ENCODE measurements at regions not wholly inside any gene's neighbourhood (a gene's known extent, or its start where the extent isn't known, plus 50 kb on each side); places are given as distances from the start of the nearest gene placed in this dataset.

DNA sequence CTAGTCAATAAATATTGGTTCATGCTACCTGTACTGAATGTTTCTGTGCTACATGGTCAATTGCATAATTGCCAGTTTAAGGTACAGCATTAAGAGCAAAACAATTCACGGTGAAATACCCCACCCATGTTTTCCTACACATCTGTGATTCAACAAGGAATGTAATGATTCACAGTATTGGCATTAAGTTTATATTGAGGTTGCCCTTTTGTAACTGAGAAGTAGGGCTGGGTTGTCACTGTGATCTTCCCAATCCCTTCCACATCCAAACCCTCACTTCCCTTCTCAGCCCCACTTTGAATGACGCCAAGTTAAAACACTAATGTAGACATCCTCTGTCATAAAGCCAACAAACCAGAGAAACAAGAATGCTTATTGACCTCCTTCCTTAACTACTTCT is 112.0 kb upstream of the TJP1 start:
- DNase-seq = peak; percentile 63
- H3K9me3 ChIP-seq = no peaks in the 10 kb centered on the region
- H3K4me3 ChIP-seq = no peak overlapping the region
- H3K36me3 ChIP-seq = no peaks in the 10 kb centered on the region
- H3K27me3 ChIP-seq = no peaks in the 10 kb centered on the region

- no peak for DNase-seq
- peaks cover 2% of the 10 kb centered on the region; the same call in 1 of the 2 replicates for H3K9me3 ChIP-seq
- 0 out of 2 replicates have a peak, but pooled peaks cover 2% of the 10 kb centered on the region for H3K36me3 ChIP-seq
Observed at GRCh38 chr15:29933042-29933803, 111.0 kb upstream of the TJP1 start.

GRCh38 chr15:29926083-29926388 is 103.8 kb upstream of the TJP1 start:
- H3K4me3 ChIP-seq = no peak overlapping the region
- DNase-seq = no peak
- H3K9me3 ChIP-seq = peaks cover 2% of the 10 kb centered on the region; the same call in 1 of the 2 replicates
- H3K36me3 ChIP-seq = peaks cover 5% of the 10 kb centered on the region; the same call in 1 of the 2 replicates
- no peaks in the 10 kb centered on the region for H3K27me3 ChIP-seq

More at GRCh38 chr15:29933042-29933803, 111.0 kb upstream of the TJP1 start:
- Histone ChIP-seq H3K27me3 (no peaks in the 10 kb centered on the region), H3K4me3 (no peak overlapping the region)

GRCh38 chr15:29925227-29926082 is 103.2 kb upstream of the TJP1 start:
- H3K4me3 ChIP-seq = no peak overlapping the region
- H3K27me3 ChIP-seq = no peaks in the 10 kb centered on the region
- H3K36me3 ChIP-seq = peaks cover 5% of the 10 kb centered on the region; the same call in 1 of the 2 replicates
- H3K9me3 ChIP-seq = peaks cover 2% of the 10 kb centered on the region; the same call in 1 of the 2 replicates
- DNase-seq = peak; percentile 60

DNA sequence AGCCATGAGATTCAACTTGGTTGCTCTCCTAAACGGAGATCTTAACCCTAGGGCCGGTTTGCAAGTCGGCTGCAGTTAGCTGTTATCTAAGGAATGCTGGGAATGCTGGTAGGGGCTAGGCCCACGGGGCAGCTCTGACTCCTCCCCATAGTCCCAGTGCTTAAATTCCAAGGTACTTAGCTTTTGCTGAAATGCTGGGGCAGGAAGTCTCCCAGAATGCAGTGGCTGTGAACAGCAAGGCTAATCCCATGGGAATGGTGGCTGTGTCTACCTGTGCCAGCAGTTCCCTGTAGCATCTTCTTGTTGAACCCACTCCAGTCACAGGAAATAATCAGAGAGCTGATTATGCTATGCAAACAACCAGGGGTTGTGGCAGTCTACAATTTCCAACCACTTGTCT is 102.5 kb upstream of the TJP1 start:
- Histone ChIP-seq H3K4me3 (no peak overlapping the region), H3K27me3 (no peaks in the 10 kb centered on the region), H3K36me3 (peaks cover 5% of the 10 kb centered on the region; the same call in 1 of the 2 replicates), H3K9me3 (peaks cover 2% of the 10 kb centered on the region; the same call in 1 of the 2 replicates)
- DNase-seq = peak; percentile 33

GRCh38 chr15:29922191-29922590 is 99.9 kb upstream of the TJP1 start:
- no peak for DNase-seq

DNA sequence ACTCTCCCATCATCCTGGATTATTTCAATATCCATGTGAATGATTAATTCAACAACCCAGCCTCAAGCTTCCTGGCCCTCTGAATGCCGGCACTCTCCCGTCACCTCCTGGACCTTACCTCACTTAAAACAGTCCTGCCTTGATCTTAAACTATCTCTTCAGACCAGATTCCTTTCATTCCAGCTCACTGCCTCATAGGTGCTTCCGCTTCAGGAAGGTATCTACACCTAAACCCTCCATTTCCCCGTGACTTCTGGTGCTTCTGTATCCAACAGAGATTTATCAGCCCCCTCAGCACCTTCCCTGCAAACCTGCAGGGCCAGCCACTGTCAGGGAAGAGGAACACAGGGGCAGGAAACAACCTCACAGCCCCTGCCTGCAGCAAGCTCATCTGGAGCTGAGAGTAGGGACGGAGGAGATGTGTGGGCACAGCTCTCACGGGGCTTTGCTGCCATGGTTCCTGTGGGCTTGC is 98.9 kb upstream of the TJP1 start:
- DNase-seq = no peak
- no peaks in the 10 kb centered on the region for H3K27me3 ChIP-seq
- H3K9me3 ChIP-seq = no peaks in the 10 kb centered on the region
- H3K4me3 ChIP-seq = no peak overlapping the region
- H3K36me3 ChIP-seq = peaks cover 3% of the 10 kb centered on the region; the same call in 1 of the 2 replicates

More at GRCh38 chr15:29922191-29922590, 99.9 kb upstream of the TJP1 start:
- H3K27me3 ChIP-seq = no peaks in the 10 kb centered on the region
- H3K36me3 ChIP-seq = peaks cover 3% of the 10 kb centered on the region; the same call in 1 of the 2 replicates
- no peaks in the 10 kb centered on the region for H3K9me3 ChIP-seq
- no peak overlapping the region for H3K4me3 ChIP-seq

GRCh38 chr15:29920515-29920914 is 98.2 kb upstream of the TJP1 start:
- Histone ChIP-seq H3K9me3 (no peaks in the 10 kb centered on the region), H3K36me3 (peaks cover under 1% of the 10 kb centered on the region; the same call in 1 of the 2 replicates), H3K27me3 (no peaks in the 10 kb centered on the region), H3K4me3 (no peak overlapping the region)
- DNase-seq = no peak

DNA sequence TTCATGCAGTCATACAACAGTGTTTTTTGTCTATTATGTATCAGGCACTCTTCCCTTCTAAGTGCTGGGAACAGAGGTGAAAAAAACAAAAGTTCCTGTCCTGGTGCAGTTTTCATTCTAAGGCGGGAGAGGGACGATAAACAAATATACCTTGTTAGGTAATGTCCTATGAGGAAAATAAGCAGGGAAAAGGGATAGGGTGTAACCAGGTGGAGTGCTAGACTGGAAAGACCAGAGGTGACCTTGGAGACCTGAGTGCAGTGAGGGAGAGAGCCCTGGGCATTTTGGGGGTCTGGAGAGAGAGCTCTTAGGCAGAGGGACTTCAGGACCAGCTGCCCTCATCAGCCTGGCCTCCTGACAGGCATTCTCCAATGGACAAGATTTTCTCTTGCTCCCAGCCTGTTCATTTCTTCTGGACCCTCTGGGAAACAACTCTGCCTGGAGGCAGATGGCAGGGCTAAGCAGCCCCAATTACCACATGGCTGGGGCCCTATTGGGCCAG is 97.2 kb upstream of the TJP1 start:
- DNase-seq = no peak
- Histone ChIP-seq H3K4me3 (no peak overlapping the region), H3K36me3 (no peaks in the 10 kb centered on the region), H3K9me3 (no peaks in the 10 kb centered on the region), H3K27me3 (no peaks in the 10 kb centered on the region)

DNA sequence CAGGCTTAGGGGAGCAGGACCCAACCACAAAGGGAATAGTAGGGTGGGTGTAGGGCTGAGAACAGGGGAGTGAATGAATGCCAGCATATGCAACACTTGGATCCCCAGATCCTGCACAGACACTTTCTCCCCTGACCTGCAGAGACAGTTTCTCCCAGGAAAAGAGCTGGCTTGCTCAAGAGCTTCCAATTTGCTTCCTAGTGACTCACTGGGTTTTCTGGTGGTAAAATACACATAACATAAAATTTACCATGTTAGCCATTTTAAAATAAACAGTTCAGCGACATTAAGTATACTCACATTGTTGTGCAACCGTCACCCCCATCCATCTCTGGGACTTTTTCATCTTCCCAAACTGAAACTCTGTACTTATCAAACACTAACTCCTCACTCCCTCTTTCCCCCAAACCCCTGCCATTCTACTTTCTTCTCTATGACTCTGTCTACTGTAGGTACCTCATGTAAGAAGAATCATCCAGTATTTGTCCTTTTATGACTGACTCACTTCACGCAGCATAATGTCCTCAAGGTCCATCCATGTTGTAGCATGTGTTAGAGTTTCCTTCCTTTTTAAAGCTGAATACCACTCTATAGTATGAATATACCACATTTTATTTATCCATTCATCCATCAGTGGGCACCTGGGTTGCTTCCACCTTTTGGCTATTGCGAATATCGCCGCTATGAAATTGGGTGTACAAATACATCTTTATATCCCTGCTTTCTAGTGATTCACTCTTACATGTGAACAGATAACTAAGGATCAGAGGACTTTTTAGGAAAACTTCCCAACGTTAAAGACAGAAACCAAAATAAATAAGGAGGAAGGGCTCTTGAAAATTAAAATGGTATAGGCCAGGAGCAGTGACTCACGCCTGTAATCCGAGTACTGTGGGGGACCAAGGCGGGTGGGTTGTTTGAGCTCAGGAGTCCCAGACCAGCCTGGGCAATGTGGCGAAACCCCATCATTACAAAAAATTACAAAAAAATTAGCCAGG is 95.6 kb upstream of the TJP1 start:
- DNase-seq = no peak
- Histone ChIP-seq H3K4me3 (no peak overlapping the region), H3K9me3 (no peaks in the 10 kb centered on the region), H3K36me3 (no peaks in the 10 kb centered on the region), H3K27me3 (no peaks in the 10 kb centered on the region)

- no peaks in the 10 kb centered on the region for H3K27me3 ChIP-seq
- no peaks in the 10 kb centered on the region for H3K36me3 ChIP-seq
- H3K4me3 ChIP-seq = no peak overlapping the region
- no peak for DNase-seq
- H3K9me3 ChIP-seq = peaks cover 7% of the 10 kb centered on the region
Observed at GRCh38 chr15:29914511-29914926, 92.3 kb upstream of the TJP1 start.

- Histone ChIP-seq H3K4me3 (no peak overlapping the region), H3K9me3 (peaks cover 7% of the 10 kb centered on the region), H3K36me3 (no peaks in the 10 kb centered on the region), H3K27me3 (no peaks in the 10 kb centered on the region)
- no peak for DNase-seq
Observed at GRCh38 chr15:29913528-29914135, 91.4 kb upstream of the TJP1 start.

DNA sequence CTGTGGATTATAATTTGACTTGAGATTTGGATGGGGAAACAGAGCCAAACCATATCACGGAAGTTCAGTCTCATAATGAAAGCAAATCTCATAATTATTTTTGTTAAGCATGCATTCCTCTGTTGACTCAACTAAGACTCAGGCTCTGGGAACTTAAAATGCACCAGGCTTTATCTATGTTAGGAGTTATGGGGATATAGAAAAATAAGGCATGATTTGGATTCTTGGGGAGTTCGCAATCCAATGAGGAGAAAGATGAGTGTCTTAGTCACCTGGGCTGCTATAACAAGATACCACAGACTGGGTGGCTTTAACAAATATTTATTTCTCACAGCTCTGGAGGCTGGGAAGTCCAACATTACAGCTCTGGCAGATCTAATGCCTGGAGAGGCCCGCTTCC is 89.4 kb upstream of the TJP1 start:
- no peaks in the 10 kb centered on the region for H3K36me3 ChIP-seq
- no peak for DNase-seq
- H3K4me3 ChIP-seq = no peak overlapping the region
- peaks cover 7% of the 10 kb centered on the region for H3K9me3 ChIP-seq
- H3K27me3 ChIP-seq = no peaks in the 10 kb centered on the region

DNA sequence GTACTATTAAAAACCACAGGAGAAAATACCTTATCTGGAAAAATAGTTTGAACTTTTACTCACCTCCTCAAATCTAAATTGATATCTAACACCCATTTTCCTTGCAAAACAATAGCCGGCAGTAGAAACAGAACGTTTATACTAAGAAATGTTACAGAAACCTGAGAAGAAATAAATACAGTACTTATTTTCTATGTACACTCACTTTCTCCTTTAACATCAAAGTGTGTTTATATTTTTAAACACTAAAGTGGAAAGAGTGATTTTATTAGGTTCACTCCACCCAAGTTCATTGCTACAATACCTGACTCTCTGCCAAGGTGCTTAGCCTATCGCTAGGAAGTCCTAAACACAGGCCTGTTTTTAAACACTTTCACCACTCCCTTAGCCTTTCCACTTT is 87.8 kb upstream of the TJP1 start:
- peaks cover 7% of the 10 kb centered on the region for H3K9me3 ChIP-seq
- H3K4me3 ChIP-seq = no peak overlapping the region
- H3K27me3 ChIP-seq = no peaks in the 10 kb centered on the region
- no peaks in the 10 kb centered on the region for H3K36me3 ChIP-seq
- no peak for DNase-seq

- no peaks in the 10 kb centered on the region for H3K27me3 ChIP-seq
- no peaks in the 10 kb centered on the region for H3K36me3 ChIP-seq
- H3K4me3 ChIP-seq = no peak overlapping the region
- H3K9me3 ChIP-seq = no peaks in the 10 kb centered on the region
- DNase-seq = no peak
Observed at GRCh38 chr15:29904757-29905417, 82.6 kb upstream of the TJP1 start.
